CD14-positive monocyte (primary cell): ENCODE measurements at regions not wholly inside any gene's neighbourhood (a gene's known extent, or its start where the extent isn't known, plus 50 kb on each side); places are given as distances from the start of the nearest gene placed in this dataset.

ENCODE experiments used
- DNase-seq, 3 donors: peaks; one replicate each; pipeline ENCODE4 v3.0.0-alpha.2; 2011 to 2022
- H2AFZ ChIP-seq: 2 replicates; pipeline ENCODE4 v1.6.0; 2012; ENCODE audit warnings: mild to moderate bottlenecking, low read depth, low read length, inconsistent platforms; ENCODE audit not compliant: insufficient read depth, poor library complexity, severe bottlenecking
- H3K27ac ChIP-seq, 2 donors: 1 replicate in 1 of 2; 2 replicates in 1 of 2; pipeline ENCODE4 v1.5.1; 2012 to 2013; ENCODE audit warnings: low read length in 2 of 2, control low read depth in 1 of 2, inconsistent platforms in 1 of 2, low read depth in 1 of 2, mild to moderate bottlenecking in 1 of 2
- H3K27me3 ChIP-seq, 2 donors: one replicate each; pipeline versions ENCODE4 v1.6.0 to v1.6.1; 2011 to 2013; ENCODE audit warnings: low read length in 2 of 2; ENCODE audit not compliant: control insufficient read depth in 2 of 2, insufficient read depth in 2 of 2
- H3K36me3 ChIP-seq, 2 donors: replicated peaks in 1 of 2; 1 replicate in 1 of 2; 2 replicates in 1 of 2; pipeline versions ENCODE4 v1.5.1 to v1.6.1; 2012 to 2013; ENCODE audit warnings: low read length in 2 of 2, control low read depth in 1 of 2, inconsistent platforms in 1 of 2, mild to moderate bottlenecking in 1 of 2; ENCODE audit not compliant: insufficient read depth in 2 of 2, control insufficient read depth in 1 of 2
- H3K4me1 ChIP-seq, 2 donors: 1 replicate in 1 of 2; 2 replicates in 1 of 2; pipeline versions ENCODE4 v1.5.1 to v1.6.1; 2012 to 2013; ENCODE audit warnings: low read length in 2 of 2, control low read depth in 1 of 2, inconsistent platforms in 1 of 2, mild to moderate bottlenecking in 1 of 2, moderate library complexity in 1 of 2; ENCODE audit not compliant: insufficient read depth in 2 of 2, control insufficient read depth in 1 of 2
- H3K4me2 ChIP-seq: replicated peaks from 2 replicates; pipeline ENCODE3; 2012; ENCODE audit warnings: low read length, moderate library complexity, mild to moderate bottlenecking; ENCODE audit not compliant: poor library complexity, severe bottlenecking; ENCODE audit errors: extremely low read depth
- H3K4me3 ChIP-seq, 3 experiments: fragments of 200-600 bp in 1 of 3; sonication (generic) in 1 of 3; replicated peaks in 1 of 3; 1 replicate in 2 of 3; 2 replicates in 1 of 3; pipeline ENCODE4 v1.5.1; 2011 to 2013; ENCODE audit warnings: low read length in 3 of 3, mild to moderate bottlenecking in 3 of 3, control low read depth in 2 of 3, low read depth in 2 of 3, inconsistent platforms in 1 of 3, moderate library complexity in 1 of 3
- H3K79me2 ChIP-seq: 2 replicates; pipeline ENCODE4 v1.6.0; 2012; ENCODE audit warnings: mild to moderate bottlenecking, control low read depth, inconsistent platforms, low read length, moderate library complexity; ENCODE audit not compliant: insufficient read depth
- H3K9ac ChIP-seq: 2 replicates; pipeline ENCODE4 v1.6.0; 2017; ENCODE audit warnings: low read length, mild to moderate bottlenecking; ENCODE audit not compliant: insufficient read depth, poor library complexity, severe bottlenecking
- H3K9me3 ChIP-seq, 2 donors: replicated peaks in 1 of 2; 1 replicate in 1 of 2; 2 replicates in 1 of 2; pipeline versions ENCODE4 v1.5.1 to v1.6.1; 2012 to 2013; ENCODE audit warnings: low read length in 2 of 2, control low read depth in 1 of 2; ENCODE audit not compliant: control insufficient read depth in 1 of 2, insufficient read depth in 1 of 2
- H4K20me1 ChIP-seq: 2 replicates; pipeline ENCODE4 v1.6.0; 2012; ENCODE audit warnings: mild to moderate bottlenecking, low read length, control low read depth, moderate library complexity; ENCODE audit not compliant: insufficient read depth
- H3K27ac Mint-ChIP-seq, 7 donors: one replicate each; pipeline ENCODE4 v1.8.0; 2020; ENCODE audit warnings: mild to moderate bottlenecking in 7 of 7, mixed read lengths in 7 of 7, moderate library complexity in 6 of 7, inconsistent platforms in 2 of 7
- H3K27me3 Mint-ChIP-seq, 3 donors: one replicate each; pipeline ENCODE4 v1.8.0; 2021 to 2022; ENCODE audit warnings: low read depth in 3 of 3, mild to moderate bottlenecking in 3 of 3, mixed read lengths in 3 of 3, moderate library complexity in 3 of 3, inconsistent platforms in 1 of 3
- H3K36me3 Mint-ChIP-seq, 2 donors: one replicate each; pipeline ENCODE4 v1.8.0; 2020; ENCODE audit warnings: mixed read lengths in 2 of 2, inconsistent platforms in 1 of 2, mild to moderate bottlenecking in 1 of 2
- H3K4me1 Mint-ChIP-seq: one replicate; pipeline ENCODE4 v1.8.0; 2020; ENCODE audit warnings: mild to moderate bottlenecking, mixed read lengths
- H3K4me3 Mint-ChIP-seq, 2 donors: one replicate each; pipeline ENCODE4 v1.8.0; 2020; ENCODE audit warnings: mild to moderate bottlenecking in 2 of 2, mixed read lengths in 2 of 2, moderate library complexity in 1 of 2
- H3K9me3 Mint-ChIP-seq, 7 donors: one replicate each; pipeline ENCODE4 v1.8.0; 2020 to 2022; ENCODE audit warnings: mixed read lengths in 7 of 7, mild to moderate bottlenecking in 6 of 7, moderate library complexity in 6 of 7, inconsistent platforms in 2 of 7
- CTCF ChIP-seq: fragments of 200-600 bp; IDR thresholded peaks from one replicate; pipeline ENCODE4 v1.8.0; 2022; ENCODE audit warnings: antibody characterized with exemption, mild to moderate bottlenecking
- WGBS: methylation state at CpG from one replicate; pipeline ENCODE4 v1.1.5; 2013; ENCODE audit warnings: missing lambda C conversion rate; ENCODE audit not compliant: insufficient coverage; 5-methylcytosine and 5-hydroxymethylcytosine counted together
- intact Hi-C, 2 donors: fragments of 100-400 bp; cut with micrococcal nuclease; formaldehyde crosslinking; loops; one replicate each; pipeline versions ENCODE4 v1.15.0 to v1.15.1; 2023

- Mint-ChIP-seq H3K9me3 (no peaks in the 10 kb centered on the region), H3K27ac (no peak overlapping the region), H3K4me1 (peaks cover 28% of the 10 kb centered on the region), H3K36me3 (peaks cover 7 to 10% of the 10 kb centered on the region in 2 donors), H3K4me3 (no peak overlapping the region), H3K27me3 (peaks cover 0 to 5% (median 0%) of the 10 kb centered on the region in 3 donors)
- TF ChIP-seq CTCF: no peak
- H3K9ac ChIP-seq: no peak overlapping the region
- H4K20me1 ChIP-seq: no peaks in the 10 kb centered on the region
- peaks cover 4 to 13% of the 10 kb centered on the region in 2 donors for H3K4me1 ChIP-seq
- no peak for DNase-seq
- H3K4me3 ChIP-seq: no peak overlapping the region
- no peak overlapping the region for H3K27ac ChIP-seq
- no peaks in the 10 kb centered on the region for H3K36me3 ChIP-seq
- intact Hi-C loops: no loop called here
- H3K9me3 ChIP-seq: no peaks in the 10 kb centered on the region
- no peak overlapping the region for H3K4me2 ChIP-seq
- no peaks in the 10 kb centered on the region for H3K27me3 ChIP-seq
- H2AFZ ChIP-seq: no peak overlapping the region
- H3K79me2 ChIP-seq: no peaks in the 10 kb centered on the region
Observed at GRCh38 chr1:184860535-184860934, 105.9 kb upstream of the EDEM3 start.

GRCh38 chr1:184859381-184860105, 104.9 kb upstream of the EDEM3 start:
- 78% methylated on average over 3 of the region's 5 CpGs for WGBS
- H3K9ac ChIP-seq: no peak overlapping the region
- peak overlapping the region in 1 of 7 donors; percentile 8 for H3K27ac Mint-ChIP-seq
- H3K36me3 Mint-ChIP-seq: peaks cover 3 to 10% of the 10 kb centered on the region in 2 donors
- H3K4me3 ChIP-seq: no peak overlapping the region
- intact Hi-C loops: no loop called here
- no peak for TF ChIP-seq CTCF
- DNase-seq: no peak
- no peaks in the 10 kb centered on the region for H3K36me3 ChIP-seq
- H3K4me2 ChIP-seq: no peak overlapping the region
- H3K4me3 Mint-ChIP-seq: no peak overlapping the region
- no peaks in the 10 kb centered on the region for H3K79me2 ChIP-seq
- no peaks in the 10 kb centered on the region for H3K9me3 ChIP-seq
- H2AFZ ChIP-seq: no peak overlapping the region
- H3K4me1 ChIP-seq: peaks cover 10 to 23% of the 10 kb centered on the region in 2 donors
- peaks cover 0 to 5% (median 0%) of the 10 kb centered on the region in 3 donors for H3K27me3 Mint-ChIP-seq
- H3K4me1 Mint-ChIP-seq: peaks cover 32% of the 10 kb centered on the region
- H3K27me3 ChIP-seq: no peaks in the 10 kb centered on the region
- no peak overlapping the region for H3K27ac ChIP-seq
- no peaks in the 10 kb centered on the region for H3K9me3 Mint-ChIP-seq
- no peaks in the 10 kb centered on the region for H4K20me1 ChIP-seq
